SK-N-SH treated with all-trans-retinoic acid at 6 μM for 48 hours (cell line): ENCODE measurements at regions not wholly inside any gene's neighbourhood (a gene's known extent, or its start where the extent isn't known, plus 50 kb on each side); places are given as distances from the start of the nearest gene placed in this dataset.

ENCODE experiments used
- ATAC-seq: fragments of 200-7000 bp; cut with Tn5 transposase; 3 replicates; pipeline ENCODE4 v1.9.1; 2020; ENCODE audit warnings: mild to moderate bottlenecking, moderate library complexity
- ARNTL ChIP-seq: fragments of 450-650 bp; formaldehyde crosslinking; IDR thresholded peaks from 2 replicates; pipeline ENCODE4 v1.5.0; 2020; ENCODE audit warnings: low read depth, mild to moderate bottlenecking, moderate library complexity, borderline replicate concordance
- BACH2 ChIP-seq: fragments of 250-450 bp; sonication (Bioruptor Pico); IDR thresholded peaks from 2 replicates; pipeline ENCODE4 v1.9.0; 2021; ENCODE audit warnings: mild to moderate bottlenecking, borderline replicate concordance
- CSDC2 ChIP-seq: fragments of 250-450 bp; sonication (Bioruptor Pico); IDR thresholded peaks from 2 replicates; pipeline ENCODE4 v1.5.0; 2020; ENCODE audit warnings: mild to moderate bottlenecking, moderate library complexity
- GLIS3 ChIP-seq: fragments of 250-450 bp; sonication (Bioruptor Pico); IDR thresholded peaks from 2 replicates; pipeline ENCODE4 v1.5.0; 2020; ENCODE audit warnings: mild to moderate bottlenecking, moderate library complexity
- POU6F1 ChIP-seq: fragments of 250-450 bp; sonication (Bioruptor Pico); IDR thresholded peaks from 2 replicates; pipeline ENCODE4 v1.8.0; 2021; ENCODE audit warnings: low read depth, mild to moderate bottlenecking, moderate library complexity, borderline replicate concordance
- PPARA ChIP-seq: fragments of 250-450 bp; sonication (Bioruptor Pico); IDR thresholded peaks from 2 replicates; pipeline ENCODE4 v1.5.0; 2020; ENCODE audit warnings: mild to moderate bottlenecking, borderline replicate concordance
- SNAI2 ChIP-seq: fragments of 250-450 bp; sonication (Bioruptor Pico); IDR thresholded peaks from 2 replicates; pipeline ENCODE4 v1.5.0; 2020; ENCODE audit warnings: mild to moderate bottlenecking, moderate library complexity
- TCF4 ChIP-seq: fragments of 250-450 bp; sonication (Bioruptor Pico); IDR thresholded peaks from 2 replicates; pipeline ENCODE4 v1.8.0; 2021; ENCODE audit warnings: mild to moderate bottlenecking, moderate library complexity, borderline replicate concordance
- TOX ChIP-seq: fragments of 250-450 bp; sonication (Bioruptor Pico); IDR thresholded peaks from 2 replicates; pipeline ENCODE4 v1.8.0; 2021; ENCODE audit warnings: mild to moderate bottlenecking, moderate library complexity, borderline replicate concordance
- ZC3H10 ChIP-seq: fragments of 250-450 bp; sonication (Bioruptor Pico); IDR thresholded peaks from 2 replicates; pipeline ENCODE4 v1.5.1; 2021; ENCODE audit warnings: mild to moderate bottlenecking, moderate library complexity
- ZFP3 ChIP-seq: fragments of 250-450 bp; sonication (Bioruptor Pico); IDR thresholded peaks from 2 replicates; pipeline ENCODE4 v1.5.0; 2020; ENCODE audit warnings: mild to moderate bottlenecking, moderate library complexity
- ZFP30 ChIP-seq: fragments of 450-650 bp; formaldehyde crosslinking; IDR thresholded peaks from 2 replicates; pipeline ENCODE4 v1.5.0; 2022; ENCODE audit warnings: mild to moderate bottlenecking, moderate library complexity
- ZNF565 ChIP-seq: fragments of 450-650 bp; formaldehyde crosslinking; conservative IDR thresholded peaks from 2 replicates; pipeline ENCODE4 v1.5.0; 2020; ENCODE audit warnings: low read depth, mild to moderate bottlenecking, moderate library complexity
- ZNF70 ChIP-seq: fragments of 450-650 bp; formaldehyde crosslinking; IDR thresholded peaks from 2 replicates; pipeline ENCODE4 v1.5.0; 2020; ENCODE audit warnings: mild to moderate bottlenecking, moderate library complexity
- TF ChIP-seq, protein P1 (sequence below): fragments of 250-450 bp; sonication (Bioruptor Pico); IDR thresholded peaks from 2 replicates; pipeline ENCODE4 v1.5.1; 2021; ENCODE audit warnings: mild to moderate bottlenecking, moderate library complexity
- TF ChIP-seq, protein P2 (sequence below): fragments of 250-450 bp; sonication (Bioruptor Pico); IDR thresholded peaks from 2 replicates; pipeline ENCODE4 v1.5.0; 2020; ENCODE audit warnings: mild to moderate bottlenecking, moderate library complexity
- TF ChIP-seq, protein P3 (sequence below): fragments of 250-450 bp; sonication (Bioruptor Pico); IDR thresholded peaks from 2 replicates; pipeline ENCODE4 v1.5.1; 2020; ENCODE audit warnings: low read depth, mild to moderate bottlenecking, moderate library complexity
- TF ChIP-seq, protein P4 (sequence below): fragments of 250-450 bp; sonication (Bioruptor Pico); IDR thresholded peaks from 2 replicates; pipeline ENCODE4 v1.8.0; 2020; ENCODE audit warnings: mild to moderate bottlenecking, moderate library complexity, borderline replicate concordance

GRCh38 chr6:130525408-130525807 is 159.6 kb downstream of the TMEM200A start:
- no peak for TF ChIP-seq POU6F1
- no peak for TF ChIP-seq SNAI2 (CRISPR knock-in tag)
- no peak for TF ChIP-seq ZNF70 (CRISPR knock-in tag)
- TF ChIP-seq, protein P1, sequence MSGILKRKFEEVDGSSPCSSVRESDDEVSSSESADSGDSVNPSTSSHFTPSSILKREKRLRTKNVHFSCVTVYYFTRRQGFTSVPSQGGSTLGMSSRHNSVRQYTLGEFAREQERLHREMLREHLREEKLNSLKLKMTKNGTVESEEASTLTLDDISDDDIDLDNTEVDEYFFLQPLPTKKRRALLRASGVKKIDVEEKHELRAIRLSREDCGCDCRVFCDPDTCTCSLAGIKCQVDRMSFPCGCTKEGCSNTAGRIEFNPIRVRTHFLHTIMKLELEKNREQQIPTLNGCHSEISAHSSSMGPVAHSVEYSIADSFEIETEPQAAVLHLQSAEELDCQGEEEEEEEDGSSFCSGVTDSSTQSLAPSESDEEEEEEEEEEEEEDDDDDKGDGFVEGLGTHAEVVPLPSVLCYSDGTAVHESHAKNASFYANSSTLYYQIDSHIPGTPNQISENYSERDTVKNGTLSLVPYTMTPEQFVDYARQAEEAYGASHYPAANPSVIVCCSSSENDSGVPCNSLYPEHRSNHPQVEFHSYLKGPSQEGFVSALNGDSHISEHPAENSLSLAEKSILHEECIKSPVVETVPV (CRISPR knock-in tag): no peak
- TF ChIP-seq, protein P2, sequence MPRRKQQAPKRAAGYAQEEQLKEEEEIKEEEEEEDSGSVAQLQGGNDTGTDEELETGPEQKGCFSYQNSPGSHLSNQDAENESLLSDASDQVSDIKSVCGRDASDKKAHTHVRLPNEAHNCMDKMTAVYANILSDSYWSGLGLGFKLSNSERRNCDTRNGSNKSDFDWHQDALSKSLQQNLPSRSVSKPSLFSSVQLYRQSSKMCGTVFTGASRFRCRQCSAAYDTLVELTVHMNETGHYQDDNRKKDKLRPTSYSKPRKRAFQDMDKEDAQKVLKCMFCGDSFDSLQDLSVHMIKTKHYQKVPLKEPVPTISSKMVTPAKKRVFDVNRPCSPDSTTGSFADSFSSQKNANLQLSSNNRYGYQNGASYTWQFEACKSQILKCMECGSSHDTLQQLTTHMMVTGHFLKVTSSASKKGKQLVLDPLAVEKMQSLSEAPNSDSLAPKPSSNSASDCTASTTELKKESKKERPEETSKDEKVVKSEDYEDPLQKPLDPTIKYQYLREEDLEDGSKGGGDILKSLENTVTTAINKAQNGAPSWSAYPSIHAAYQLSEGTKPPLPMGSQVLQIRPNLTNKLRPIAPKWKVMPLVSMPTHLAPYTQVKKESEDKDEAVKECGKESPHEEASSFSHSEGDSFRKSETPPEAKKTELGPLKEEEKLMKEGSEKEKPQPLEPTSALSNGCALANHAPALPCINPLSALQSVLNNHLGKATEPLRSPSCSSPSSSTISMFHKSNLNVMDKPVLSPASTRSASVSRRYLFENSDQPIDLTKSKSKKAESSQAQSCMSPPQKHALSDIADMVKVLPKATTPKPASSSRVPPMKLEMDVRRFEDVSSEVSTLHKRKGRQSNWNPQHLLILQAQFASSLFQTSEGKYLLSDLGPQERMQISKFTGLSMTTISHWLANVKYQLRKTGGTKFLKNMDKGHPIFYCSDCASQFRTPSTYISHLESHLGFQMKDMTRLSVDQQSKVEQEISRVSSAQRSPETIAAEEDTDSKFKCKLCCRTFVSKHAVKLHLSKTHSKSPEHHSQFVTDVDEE: no peak
- TF ChIP-seq, protein P3, sequence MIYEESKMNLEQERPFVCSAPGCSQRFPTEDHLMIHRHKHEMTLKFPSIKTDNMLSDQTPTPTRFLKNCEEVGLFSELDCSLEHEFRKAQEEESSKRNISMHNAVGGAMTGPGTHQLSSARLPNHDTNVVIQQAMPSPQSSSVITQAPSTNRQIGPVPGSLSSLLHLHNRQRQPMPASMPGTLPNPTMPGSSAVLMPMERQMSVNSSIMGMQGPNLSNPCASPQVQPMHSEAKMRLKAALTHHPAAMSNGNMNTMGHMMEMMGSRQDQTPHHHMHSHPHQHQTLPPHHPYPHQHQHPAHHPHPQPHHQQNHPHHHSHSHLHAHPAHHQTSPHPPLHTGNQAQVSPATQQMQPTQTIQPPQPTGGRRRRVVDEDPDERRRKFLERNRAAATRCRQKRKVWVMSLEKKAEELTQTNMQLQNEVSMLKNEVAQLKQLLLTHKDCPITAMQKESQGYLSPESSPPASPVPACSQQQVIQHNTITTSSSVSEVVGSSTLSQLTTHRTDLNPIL (CRISPR knock-in tag): no peak
- TF ChIP-seq ZNF565 (CRISPR knock-in tag): no peak
- TF ChIP-seq ZFP30 (CRISPR knock-in tag): no peak
- no peak for TF ChIP-seq CSDC2 (CRISPR knock-in tag)
- no peak for TF ChIP-seq ZFP3 (CRISPR knock-in tag)
- no peak for TF ChIP-seq ZC3H10 (CRISPR knock-in tag)
- TF ChIP-seq TCF4 (CRISPR knock-in tag): no peak
- TF ChIP-seq PPARA: no peak
- no peak for ATAC-seq

- no peak for ATAC-seq
Measured at GRCh38 chr6:130526466-130526865, 160.6 kb downstream of the TMEM200A start.

More at GRCh38 chr6:130526466-130526865, 160.6 kb downstream of the TMEM200A start:
- TF ChIP-seq BACH2 (CRISPR knock-in tag): no peak
- TF ChIP-seq GLIS3 (CRISPR knock-in tag): no peak
- TF ChIP-seq, protein P1 (CRISPR knock-in tag): no peak
- TF ChIP-seq ARNTL: no peak
- TF ChIP-seq TOX (CRISPR knock-in tag): no peak
- TF ChIP-seq SNAI2 (CRISPR knock-in tag): no peak
- no peak for TF ChIP-seq POU6F1
- TF ChIP-seq, protein P3 (CRISPR knock-in tag): no peak
- TF ChIP-seq, protein P4, sequence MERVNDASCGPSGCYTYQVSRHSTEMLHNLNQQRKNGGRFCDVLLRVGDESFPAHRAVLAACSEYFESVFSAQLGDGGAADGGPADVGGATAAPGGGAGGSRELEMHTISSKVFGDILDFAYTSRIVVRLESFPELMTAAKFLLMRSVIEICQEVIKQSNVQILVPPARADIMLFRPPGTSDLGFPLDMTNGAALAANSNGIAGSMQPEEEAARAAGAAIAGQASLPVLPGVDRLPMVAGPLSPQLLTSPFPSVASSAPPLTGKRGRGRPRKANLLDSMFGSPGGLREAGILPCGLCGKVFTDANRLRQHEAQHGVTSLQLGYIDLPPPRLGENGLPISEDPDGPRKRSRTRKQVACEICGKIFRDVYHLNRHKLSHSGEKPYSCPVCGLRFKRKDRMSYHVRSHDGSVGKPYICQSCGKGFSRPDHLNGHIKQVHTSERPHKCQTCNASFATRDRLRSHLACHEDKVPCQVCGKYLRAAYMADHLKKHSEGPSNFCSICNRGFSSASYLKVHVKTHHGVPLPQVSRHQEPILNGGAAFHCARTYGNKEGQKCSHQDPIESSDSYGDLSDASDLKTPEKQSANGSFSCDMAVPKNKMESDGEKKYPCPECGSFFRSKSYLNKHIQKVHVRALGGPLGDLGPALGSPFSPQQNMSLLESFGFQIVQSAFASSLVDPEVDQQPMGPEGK (CRISPR knock-in tag): no peak
- TF ChIP-seq, all 23 proteins: peak for 0
